ENCODE measurements at regions not wholly inside any gene's neighbourhood (a gene's known extent, or its start where the extent isn't known, plus 50 kb on each side); places are given as distances from the start of the nearest gene placed in this dataset. TPM values are rescaled to one million over a fixed set of nuclear protein-coding genes. Genes with fewer than 3 reads are reported as not detected.

- Mint-ChIP-seq H3K4me1 (ENCODE audit: unreplicated experiment) (peaks cover 37% of the 10 kb centered on the region), H3K4me3 (ENCODE audit: unreplicated experiment) (no peak overlapping the region), H3K9me3 (ENCODE audit: unreplicated experiment) (no peaks in the 10 kb centered on the region), H3K27me3 (ENCODE audit: unreplicated experiment) (peaks cover 12% of the 10 kb centered on the region), H3K36me3 (ENCODE audit: low read depth, unreplicated experiment) (no peaks in the 10 kb centered on the region), H3K27ac (ENCODE audit: unreplicated experiment) (no peak overlapping the region)
- no peak for DNase-seq (ENCODE audit: low spot score)
- TF ChIP-seq, protein P1, sequence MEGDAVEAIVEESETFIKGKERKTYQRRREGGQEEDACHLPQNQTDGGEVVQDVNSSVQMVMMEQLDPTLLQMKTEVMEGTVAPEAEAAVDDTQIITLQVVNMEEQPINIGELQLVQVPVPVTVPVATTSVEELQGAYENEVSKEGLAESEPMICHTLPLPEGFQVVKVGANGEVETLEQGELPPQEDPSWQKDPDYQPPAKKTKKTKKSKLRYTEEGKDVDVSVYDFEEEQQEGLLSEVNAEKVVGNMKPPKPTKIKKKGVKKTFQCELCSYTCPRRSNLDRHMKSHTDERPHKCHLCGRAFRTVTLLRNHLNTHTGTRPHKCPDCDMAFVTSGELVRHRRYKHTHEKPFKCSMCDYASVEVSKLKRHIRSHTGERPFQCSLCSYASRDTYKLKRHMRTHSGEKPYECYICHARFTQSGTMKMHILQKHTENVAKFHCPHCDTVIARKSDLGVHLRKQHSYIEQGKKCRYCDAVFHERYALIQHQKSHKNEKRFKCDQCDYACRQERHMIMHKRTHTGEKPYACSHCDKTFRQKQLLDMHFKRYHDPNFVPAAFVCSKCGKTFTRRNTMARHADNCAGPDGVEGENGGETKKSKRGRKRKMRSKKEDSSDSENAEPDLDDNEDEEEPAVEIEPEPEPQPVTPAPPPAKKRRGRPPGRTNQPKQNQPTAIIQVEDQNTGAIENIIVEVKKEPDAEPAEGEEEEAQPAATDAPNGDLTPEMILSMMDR (IDR thresholded peaks at IDR 0.05; ENCODE audit: unreplicated experiment) = no peak
Measured at GRCh38 chr16:85562093-85562786, 50.9 kb upstream of the GSE1 start.

GRCh38 chr16:85563034-85563433, 50.1 kb upstream of the GSE1 start:
- H3K4me1 Mint-ChIP-seq (ENCODE audit: unreplicated experiment) = peaks cover 29% of the 10 kb centered on the region
- H3K36me3 Mint-ChIP-seq (ENCODE audit: low read depth, unreplicated experiment) = no peaks in the 10 kb centered on the region
- H3K27me3 Mint-ChIP-seq (ENCODE audit: unreplicated experiment) = peaks cover 10% of the 10 kb centered on the region
- peak overlapping the region; percentile 80 for H3K27ac Mint-ChIP-seq (ENCODE audit: unreplicated experiment)
- H3K9me3 Mint-ChIP-seq (ENCODE audit: unreplicated experiment) = no peaks in the 10 kb centered on the region
- TF ChIP-seq, protein P1 (IDR thresholded peaks at IDR 0.05; ENCODE audit: unreplicated experiment) = no peak
- H3K4me3 Mint-ChIP-seq (ENCODE audit: unreplicated experiment) = no peak overlapping the region
- DNase-seq (ENCODE audit: low spot score) = no peak

Small RNA genes lying in the stretch of these regions (microRNA-seq; reads per million reads assigned to microRNA genes)
- not detected for gene MIR5093 (ENCODE audit: unreplicated experiment)

Measured in endothelial cell (in vitro differentiated cells).